ENCODE measurements at regions not wholly inside any gene's neighbourhood (a gene's known extent, or its start where the extent isn't known, plus 50 kb on each side); places are given as distances from the start of the nearest gene placed in this dataset.
A peak's percentile ranks its signal among the peaks of the same experiment; 100 is the strongest.

- TF ChIP-seq CTCF (IDR thresholded peaks at IDR 0.05) = no peak
Measured at GRCh38 chr11:119538753-119539152, 115.8 kb upstream of the THY1 start.

- no peak for TF ChIP-seq CTCF (IDR thresholded peaks at IDR 0.05)
Measured at GRCh38 chr11:119537306-119538253, 114.6 kb upstream of the THY1 start.

- TF ChIP-seq CTCF (IDR thresholded peaks at IDR 0.05) = no peak
Measured at GRCh38 chr11:119536801-119537200, 113.8 kb upstream of the THY1 start.

- peak; percentile 99 for TF ChIP-seq CTCF (IDR thresholded peaks at IDR 0.05)
Measured at GRCh38 chr11:119533921-119534736, 111.2 kb upstream of the THY1 start.

GRCh38 chr11:119533462-119533861 is 110.5 kb upstream of the THY1 start:
- no peak for TF ChIP-seq CTCF (IDR thresholded peaks at IDR 0.05)

- no peak for TF ChIP-seq CTCF (IDR thresholded peaks at IDR 0.05)
Measured at GRCh38 chr11:119532551-119532950, 109.6 kb upstream of the THY1 start.

- TF ChIP-seq CTCF (IDR thresholded peaks at IDR 0.05) = no peak
Measured at GRCh38 chr11:119531623-119532022, 108.7 kb upstream of the THY1 start.

Measured in LNCAP (cell line).